Ishikawa (cell line): ENCODE measurements at regions not wholly inside any gene's neighbourhood (a gene's known extent, or its start where the extent isn't known, plus 50 kb on each side); places are given as distances from the start of the nearest gene placed in this dataset.

Experiments
- CEBPB ChIP-seq: IDR thresholded peaks from 2 replicates; pipeline ENCODE4 v1.6.1; 2012
- CREB1 ChIP-seq: IDR thresholded peaks from 2 replicates; pipeline ENCODE4 v1.6.1; 2012; ENCODE audit warnings: low read depth
- EGR1 ChIP-seq: IDR thresholded peaks from 2 replicates; pipeline ENCODE4 v1.6.1; 2012
- EP300 ChIP-seq: IDR thresholded peaks from 2 replicates; pipeline ENCODE4 v1.6.1; 2012; ENCODE audit warnings: borderline replicate concordance
- FOXM1 ChIP-seq: IDR thresholded peaks from 2 replicates; pipeline ENCODE4 v1.6.1; 2012; ENCODE audit warnings: low read depth, borderline replicate concordance
- NFIC ChIP-seq: IDR thresholded peaks from 2 replicates; pipeline ENCODE4 v1.6.1; 2012
- RAD21 ChIP-seq: IDR thresholded peaks from 2 replicates; pipeline ENCODE4 v1.6.1; 2012; ENCODE audit warnings: low read depth
- TAF1 ChIP-seq: IDR thresholded peaks from 2 replicates; pipeline ENCODE4 v1.6.1; 2012; ENCODE audit warnings: low read depth, mild to moderate bottlenecking
- TCF12 ChIP-seq: IDR thresholded peaks from 2 replicates; pipeline ENCODE4 v1.6.1; 2012; ENCODE audit warnings: low read depth
- TEAD4 ChIP-seq: IDR thresholded peaks from 2 replicates; pipeline ENCODE4 v1.6.1; 2012
- USF1 ChIP-seq: IDR thresholded peaks from 2 replicates; pipeline ENCODE4 v1.6.1; 2012
- YY1 ChIP-seq: IDR thresholded peaks from 2 replicates; pipeline ENCODE4 v1.6.1; 2012; ENCODE audit warnings: low read depth
- ZBTB7A ChIP-seq: IDR thresholded peaks from 2 replicates; pipeline ENCODE4 v1.6.1; 2012; ENCODE audit warnings: low read depth
- TF ChIP-seq, protein P1 (sequence below): IDR thresholded peaks from 2 replicates; pipeline ENCODE4 v1.6.1; 2012
- TF ChIP-seq, protein P2 (sequence below): IDR thresholded peaks from 2 replicates; pipeline ENCODE4 v1.6.1; 2012; ENCODE audit warnings: low read depth, mild to moderate bottlenecking

DNA sequence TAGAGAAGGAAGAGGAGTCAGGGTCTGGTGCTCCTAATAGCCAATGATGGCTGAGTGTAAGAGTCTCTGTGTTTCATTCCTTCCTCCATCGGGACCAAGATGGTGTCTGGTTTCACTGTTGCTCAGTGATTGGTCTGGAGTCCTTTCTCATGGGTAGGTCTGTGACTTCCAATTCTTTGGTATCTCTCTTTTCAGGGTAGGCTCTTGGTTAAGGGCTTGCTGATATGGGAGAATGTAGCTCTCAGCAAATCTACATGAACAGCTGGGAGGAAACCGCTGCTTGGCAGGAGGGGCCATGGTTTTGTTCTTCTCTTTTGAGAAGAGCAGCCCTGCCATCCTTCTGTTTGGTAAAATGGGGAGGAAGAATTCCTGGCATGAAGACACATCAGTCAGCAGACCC is 209.1 kb upstream of the PODXL start:
- no peak for TF ChIP-seq USF1

- TF ChIP-seq TAF1 (no peak), FOXM1 (no peak), USF1 (no peak), ZBTB7A (no peak), EP300 (no peak), NFIC (no peak), YY1 (no peak), RAD21 (no peak), CREB1 (no peak), EGR1 (no peak), TCF12 (no peak), CEBPB (no peak)
- TF ChIP-seq, protein P1, sequence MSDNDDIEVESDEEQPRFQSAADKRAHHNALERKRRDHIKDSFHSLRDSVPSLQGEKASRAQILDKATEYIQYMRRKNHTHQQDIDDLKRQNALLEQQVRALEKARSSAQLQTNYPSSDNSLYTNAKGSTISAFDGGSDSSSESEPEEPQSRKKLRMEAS, result no peak
- TF ChIP-seq, protein P2, sequence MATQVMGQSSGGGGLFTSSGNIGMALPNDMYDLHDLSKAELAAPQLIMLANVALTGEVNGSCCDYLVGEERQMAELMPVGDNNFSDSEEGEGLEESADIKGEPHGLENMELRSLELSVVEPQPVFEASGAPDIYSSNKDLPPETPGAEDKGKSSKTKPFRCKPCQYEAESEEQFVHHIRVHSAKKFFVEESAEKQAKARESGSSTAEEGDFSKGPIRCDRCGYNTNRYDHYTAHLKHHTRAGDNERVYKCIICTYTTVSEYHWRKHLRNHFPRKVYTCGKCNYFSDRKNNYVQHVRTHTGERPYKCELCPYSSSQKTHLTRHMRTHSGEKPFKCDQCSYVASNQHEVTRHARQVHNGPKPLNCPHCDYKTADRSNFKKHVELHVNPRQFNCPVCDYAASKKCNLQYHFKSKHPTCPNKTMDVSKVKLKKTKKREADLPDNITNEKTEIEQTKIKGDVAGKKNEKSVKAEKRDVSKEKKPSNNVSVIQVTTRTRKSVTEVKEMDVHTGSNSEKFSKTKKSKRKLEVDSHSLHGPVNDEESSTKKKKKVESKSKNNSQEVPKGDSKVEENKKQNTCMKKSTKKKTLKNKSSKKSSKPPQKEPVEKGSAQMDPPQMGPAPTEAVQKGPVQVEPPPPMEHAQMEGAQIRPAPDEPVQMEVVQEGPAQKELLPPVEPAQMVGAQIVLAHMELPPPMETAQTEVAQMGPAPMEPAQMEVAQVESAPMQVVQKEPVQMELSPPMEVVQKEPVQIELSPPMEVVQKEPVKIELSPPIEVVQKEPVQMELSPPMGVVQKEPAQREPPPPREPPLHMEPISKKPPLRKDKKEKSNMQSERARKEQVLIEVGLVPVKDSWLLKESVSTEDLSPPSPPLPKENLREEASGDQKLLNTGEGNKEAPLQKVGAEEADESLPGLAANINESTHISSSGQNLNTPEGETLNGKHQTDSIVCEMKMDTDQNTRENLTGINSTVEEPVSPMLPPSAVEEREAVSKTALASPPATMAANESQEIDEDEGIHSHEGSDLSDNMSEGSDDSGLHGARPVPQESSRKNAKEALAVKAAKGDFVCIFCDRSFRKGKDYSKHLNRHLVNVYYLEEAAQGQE, result no peak
Measured at GRCh38 chr7:131764143-131764775, 207.8 kb upstream of the PODXL start.

DNA sequence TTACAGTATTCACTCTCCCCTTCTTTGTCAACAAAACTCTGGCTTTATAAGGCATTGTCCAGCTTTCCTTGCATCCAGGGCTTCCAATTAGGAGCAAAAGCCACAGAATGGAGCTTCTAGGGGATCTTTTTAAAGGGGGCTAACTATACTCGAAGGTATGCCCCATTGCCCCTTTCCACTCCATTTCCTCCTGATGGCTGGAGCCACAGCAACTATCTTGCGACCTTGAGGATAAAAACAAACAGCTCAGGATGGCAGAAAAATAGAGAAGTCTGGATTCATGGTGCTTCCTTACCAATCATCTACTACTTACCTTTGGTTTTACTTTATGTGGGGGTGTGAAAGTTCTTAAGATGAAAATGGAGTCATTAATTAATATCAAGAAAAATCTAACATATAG is 206.3 kb upstream of the PODXL start:
- TF ChIP-seq CEBPB, result no peak
- no peak for TF ChIP-seq EGR1
- TF ChIP-seq, protein P1, result no peak
- TF ChIP-seq NFIC, result no peak

- TF ChIP-seq ZBTB7A (no peak), NFIC (no peak), CREB1 (no peak), TAF1 (no peak), FOXM1 (no peak), TCF12 (no peak), USF1 (no peak), CEBPB (no peak), TEAD4 (no peak), RAD21 (no peak)
- TF ChIP-seq, protein P1, result no peak
- TF ChIP-seq, protein P2, result no peak
Measured at GRCh38 chr7:131753620-131754222, 197.3 kb upstream of the PODXL start.

GRCh38 chr7:131747658-131748232 is 191.3 kb upstream of the PODXL start:
- no peak for TF ChIP-seq EP300
- no peak for TF ChIP-seq TCF12
- no peak for TF ChIP-seq TAF1
- TF ChIP-seq CREB1, result no peak
